Tibial nerve (tissue), 4 donors: ENCODE measurements at regions not wholly inside any gene's neighbourhood (a gene's known extent, or its start where the extent isn't known, plus 50 kb on each side); places are given as distances from the start of the nearest gene placed in this dataset.

ENCODE experiments used
- DNase-seq, 2 donors: peaks; one replicate each; pipeline ENCODE4 v3.0.0-alpha.2; 2019; ENCODE audit warnings: low spot score in 2 of 2
- H3K27ac ChIP-seq, 4 donors: fragments of 200-600 bp; sonication (generic) in 3 of 4; one replicate each; pipeline ENCODE4 v1.5.1; 2017 to 2019; ENCODE audit warnings: mild to moderate bottlenecking in 1 of 4
- H3K27me3 ChIP-seq, 2 donors: fragments of 200-600 bp; sonication (generic) in 1 of 2; one replicate each; pipeline versions ENCODE4 v1.5.1 to v1.6.0; 2017 to 2019
- H3K36me3 ChIP-seq, 3 donors: fragments of 200-600 bp; sonication (generic); one replicate each; pipeline ENCODE4 v1.5.1; 2018 to 2019
- H3K4me1 ChIP-seq, 4 donors: fragments of 200-600 bp; sonication (generic) in 3 of 4; one replicate each; pipeline ENCODE4 v1.5.1; 2017 to 2019
- H3K4me3 ChIP-seq, 4 donors: fragments of 200-600 bp; sonication (generic) in 3 of 4; one replicate each; pipeline ENCODE4 v1.5.1; 2017 to 2019; ENCODE audit warnings: mild to moderate bottlenecking in 1 of 4, moderate library complexity in 1 of 4
- H3K9me3 ChIP-seq, 4 donors: fragments of 200-600 bp; sonication (generic) in 3 of 4; one replicate each; pipeline ENCODE4 v1.5.1; 2017 to 2019
- EP300 ChIP-seq, 2 donors: sonication (generic); formaldehyde crosslinking; IDR thresholded peaks; one replicate each; pipeline ENCODE4 v1.6.1; 2017; ENCODE audit warnings: antibody characterized with exemption in 2 of 2, mild to moderate bottlenecking in 1 of 2
- POLR2A ChIP-seq, 2 donors: fragments of 450-650 bp; IDR thresholded peaks; one replicate each; pipeline ENCODE4 v1.6.1; 2017; ENCODE audit warnings: antibody characterized with exemption in 2 of 2, mild to moderate bottlenecking in 2 of 2, moderate library complexity in 2 of 2
- WGBS, 2 donors: methylation state at CpG; one replicate each; pipeline ENCODE4 v1.1.5; 2018; 5-methylcytosine and 5-hydroxymethylcytosine counted together
- TF ChIP-seq, protein P1 (sequence below), 5 experiments: fragments of 200-600 bp in 3 of 5; fragments of 450-650 bp in 2 of 5; sonication (generic) in 3 of 5; IDR thresholded peaks; one replicate each; pipeline ENCODE4 v1.5.1; 2016 to 2019; ENCODE audit warnings: antibody characterized with exemption in 5 of 5, mild to moderate bottlenecking in 3 of 5, moderate library complexity in 2 of 5

DNA sequence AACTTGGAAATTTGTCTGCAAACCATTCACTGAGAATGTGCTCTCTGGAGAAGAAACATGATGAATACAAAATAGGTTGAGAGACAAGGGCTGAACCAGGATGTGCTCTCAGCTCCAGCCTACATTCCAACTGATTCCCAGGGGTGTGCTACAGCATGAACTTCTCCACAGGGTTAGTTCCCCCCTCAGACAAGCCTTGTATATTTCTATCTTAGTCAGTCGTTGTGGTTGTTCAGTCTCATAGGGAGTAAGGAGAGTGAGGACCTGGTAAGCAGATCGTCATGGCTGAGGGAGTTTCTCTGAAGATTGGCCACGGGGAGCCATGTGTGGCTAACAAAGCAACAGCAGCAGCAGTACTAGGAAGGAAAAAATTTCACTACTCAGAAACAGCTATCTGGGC is 919.7 kb upstream of the CADM2 start:
- H3K36me3 ChIP-seq = no peaks in the 10 kb centered on the region
- no peak for DNase-seq
- H3K27me3 ChIP-seq = no peaks in the 10 kb centered on the region
- H3K4me1 ChIP-seq = no peaks in the 10 kb centered on the region
- peaks cover 0 to 11% (median 0%) of the 10 kb centered on the region in 4 donors for H3K9me3 ChIP-seq
- no peak overlapping the region for H3K4me3 ChIP-seq
- WGBS, 2 donors = 60% methylated on average over 3 of the region's 3 CpGs
- no peak for TF ChIP-seq EP300 (IDR thresholded peaks at IDR 0.05)
- no peak for TF ChIP-seq POLR2A (IDR thresholded peaks at IDR 0.05)
- TF ChIP-seq, protein P1, sequence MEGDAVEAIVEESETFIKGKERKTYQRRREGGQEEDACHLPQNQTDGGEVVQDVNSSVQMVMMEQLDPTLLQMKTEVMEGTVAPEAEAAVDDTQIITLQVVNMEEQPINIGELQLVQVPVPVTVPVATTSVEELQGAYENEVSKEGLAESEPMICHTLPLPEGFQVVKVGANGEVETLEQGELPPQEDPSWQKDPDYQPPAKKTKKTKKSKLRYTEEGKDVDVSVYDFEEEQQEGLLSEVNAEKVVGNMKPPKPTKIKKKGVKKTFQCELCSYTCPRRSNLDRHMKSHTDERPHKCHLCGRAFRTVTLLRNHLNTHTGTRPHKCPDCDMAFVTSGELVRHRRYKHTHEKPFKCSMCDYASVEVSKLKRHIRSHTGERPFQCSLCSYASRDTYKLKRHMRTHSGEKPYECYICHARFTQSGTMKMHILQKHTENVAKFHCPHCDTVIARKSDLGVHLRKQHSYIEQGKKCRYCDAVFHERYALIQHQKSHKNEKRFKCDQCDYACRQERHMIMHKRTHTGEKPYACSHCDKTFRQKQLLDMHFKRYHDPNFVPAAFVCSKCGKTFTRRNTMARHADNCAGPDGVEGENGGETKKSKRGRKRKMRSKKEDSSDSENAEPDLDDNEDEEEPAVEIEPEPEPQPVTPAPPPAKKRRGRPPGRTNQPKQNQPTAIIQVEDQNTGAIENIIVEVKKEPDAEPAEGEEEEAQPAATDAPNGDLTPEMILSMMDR (IDR thresholded peaks at IDR 0.05) = no peak
- no peak overlapping the region for H3K27ac ChIP-seq

DNA sequence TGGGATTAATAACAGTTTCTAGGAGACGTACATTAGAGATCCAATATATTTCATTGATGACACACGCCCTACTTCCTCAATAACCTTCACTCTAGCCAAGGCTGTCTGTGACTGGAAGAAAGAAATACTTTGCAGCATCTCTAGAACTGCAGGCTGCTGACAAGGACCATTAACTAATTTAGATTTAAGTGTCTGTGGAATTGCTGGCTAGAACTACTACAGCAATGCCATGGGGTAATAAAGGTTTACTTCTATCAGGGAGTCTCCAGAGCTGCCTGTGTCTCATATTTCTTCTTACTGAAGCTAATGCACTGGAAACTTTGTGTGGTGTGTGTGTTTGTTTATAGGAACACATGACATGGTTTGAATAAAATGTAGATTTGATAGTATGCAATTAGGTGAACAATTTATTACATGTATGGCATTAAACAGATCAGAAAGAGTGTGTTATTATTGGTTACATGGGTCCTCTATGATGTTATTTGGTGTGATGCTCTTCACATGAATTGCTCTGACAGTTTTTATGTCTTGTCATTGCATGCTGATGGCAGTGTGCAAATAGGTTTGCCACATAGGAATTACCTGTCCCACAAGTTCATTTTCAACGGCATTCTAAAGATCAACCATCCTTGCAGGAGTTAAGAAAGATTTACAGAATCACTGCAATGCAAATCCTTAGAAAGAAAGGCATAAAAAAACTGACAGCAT is 916.2 kb upstream of the CADM2 start:
- no peaks in the 10 kb centered on the region for H3K36me3 ChIP-seq
- TF ChIP-seq, protein P1 (IDR thresholded peaks at IDR 0.05) = no peak
- no peak for TF ChIP-seq EP300 (IDR thresholded peaks at IDR 0.05)
- no peak for TF ChIP-seq POLR2A (IDR thresholded peaks at IDR 0.05)
- H3K9me3 ChIP-seq = no peaks in the 10 kb centered on the region
- H3K4me3 ChIP-seq = no peak overlapping the region
- no peaks in the 10 kb centered on the region for H3K4me1 ChIP-seq
- no peak for DNase-seq
- 66 to 73% methylated on average over 3 of the region's 3 CpGs for WGBS, 2 donors
- H3K27ac ChIP-seq = no peak overlapping the region
- H3K27me3 ChIP-seq = no peaks in the 10 kb centered on the region

DNA sequence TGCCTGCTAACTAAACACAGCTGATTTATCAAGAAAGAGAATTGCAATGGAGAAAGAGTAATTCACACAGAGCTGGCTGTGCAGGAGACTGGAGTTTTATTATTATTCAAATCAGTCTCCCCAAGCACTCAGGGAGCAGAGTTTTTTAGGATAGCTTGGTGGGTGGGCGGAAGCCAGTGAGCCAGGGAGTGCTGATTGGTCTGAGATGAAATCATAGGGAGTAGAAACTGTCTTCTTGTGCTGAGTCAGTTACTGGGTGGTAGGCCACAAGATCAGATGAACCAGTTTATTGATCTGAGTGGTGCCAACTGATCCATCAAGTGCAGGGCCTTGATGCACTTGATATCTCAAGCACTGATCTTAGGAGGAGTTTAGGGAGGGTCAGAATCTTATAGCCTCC is 891.9 kb upstream of the CADM2 start:
- no peak overlapping the region for H3K27ac ChIP-seq
- 95 to 96% methylated on average over 1 of the region's 1 CpG for WGBS, 2 donors
- no peak overlapping the region for H3K4me3 ChIP-seq
- no peaks in the 10 kb centered on the region for H3K36me3 ChIP-seq
- no peak for DNase-seq
- H3K27me3 ChIP-seq = no peaks in the 10 kb centered on the region
- H3K9me3 ChIP-seq = no peaks in the 10 kb centered on the region
- H3K4me1 ChIP-seq = no peaks in the 10 kb centered on the region
- TF ChIP-seq, protein P1 (IDR thresholded peaks at IDR 0.05) = no peak
- TF ChIP-seq POLR2A (IDR thresholded peaks at IDR 0.05) (no peak), EP300 (IDR thresholded peaks at IDR 0.05) (no peak)

- Histone ChIP-seq H3K27me3 (no peaks in the 10 kb centered on the region), H3K4me3 (no peak overlapping the region), H3K36me3 (no peaks in the 10 kb centered on the region), H3K4me1 (no peaks in the 10 kb centered on the region), H3K27ac (no peak overlapping the region), H3K9me3 (no peaks in the 10 kb centered on the region)
- 80 to 86% methylated on average over 4 of the region's 4 CpGs for WGBS, 2 donors
- DNase-seq = no peak
- TF ChIP-seq, protein P1 (IDR thresholded peaks at IDR 0.05) = no peak
- no peak for TF ChIP-seq POLR2A (IDR thresholded peaks at IDR 0.05)
- TF ChIP-seq EP300 (IDR thresholded peaks at IDR 0.05) = no peak
Observed at GRCh38 chr3:84073664-84074063, 885.1 kb upstream of the CADM2 start.

- no peak for DNase-seq
- 70 to 83% methylated on average over 2 of the region's 2 CpGs for WGBS, 2 donors
- Histone ChIP-seq H3K27ac (no peak overlapping the region), H3K36me3 (no peaks in the 10 kb centered on the region), H3K4me3 (no peak overlapping the region), H3K27me3 (no peaks in the 10 kb centered on the region), H3K4me1 (no peaks in the 10 kb centered on the region), H3K9me3 (no peaks in the 10 kb centered on the region)
- TF ChIP-seq, protein P1 (IDR thresholded peaks at IDR 0.05) = no peak
- no peak for TF ChIP-seq EP300 (IDR thresholded peaks at IDR 0.05)
- no peak for TF ChIP-seq POLR2A (IDR thresholded peaks at IDR 0.05)
Observed at GRCh38 chr3:84074767-84075166, 884.0 kb upstream of the CADM2 start.
